H1 (cell line): ENCODE measurements at regions not wholly inside any gene's neighbourhood (a gene's known extent, or its start where the extent isn't known, plus 50 kb on each side); places are given as distances from the start of the nearest gene placed in this dataset.

Source experiments
- CTCF ChIA-PET: fragments of 300-600 bp; sonication (Branson Sonifier 250); formaldehyde crosslinking; loops from one replicate; lab custom pipeline; 2021; ENCODE audit not compliant: partially characterized antibody; lab: Charles Lee
- POLR2A ChIA-PET: fragments of 300-600 bp; sonication (Branson Sonifier 250); formaldehyde crosslinking; loops from one replicate; lab custom pipeline; 2021; ENCODE audit warnings: inconsistent platforms; ENCODE audit not compliant: partially characterized antibody; lab: Charles Lee
- DNase-seq, 2 experiments: peaks; one replicate each; pipeline versions ENCODE4 v3.0.0 to v3.0.0-alpha.2; 2010 to 2022; ENCODE audit warnings: low spot score in 2 of 2, low read depth in 1 of 2, mixed read lengths in 1 of 2
- FAIRE-seq: peaks from 2 replicates; lab custom pipeline; 2011; peaks lifted over from hg19 to GRCh38; lab: Jason Lieb, UNC
- H2AFZ ChIP-seq: 2 replicates; pipeline ENCODE4 v1.8.1; 2012; ENCODE audit warnings: low read length, inconsistent platforms
- H2AK5ac ChIP-seq: 2 replicates; pipeline ENCODE4 v1.6.1; 2013; ENCODE audit warnings: low read depth, low read length
- H2BK120ac ChIP-seq: replicated peaks from 2 replicates; pipeline ENCODE3; 2013; ENCODE audit warnings: low read depth, low read length, inconsistent platforms
- H2BK12ac ChIP-seq: 2 replicates; pipeline ENCODE4 v1.6.1; 2013; ENCODE audit warnings: low read depth, low read length
- H2BK15ac ChIP-seq: 2 replicates; pipeline ENCODE4 v1.6.1; 2013; ENCODE audit warnings: low read length
- H2BK20ac ChIP-seq: 2 replicates; pipeline ENCODE4 v1.6.1; 2013; ENCODE audit warnings: low read length
- H2BK5ac ChIP-seq: 2 replicates; pipeline ENCODE4 v1.6.1; 2013; ENCODE audit warnings: low read depth, low read length
- H3K14ac ChIP-seq: 2 replicates; pipeline ENCODE4 v1.6.1; 2013; ENCODE audit warnings: inconsistent platforms; ENCODE audit not compliant: insufficient read length
- H3K18ac ChIP-seq: 2 replicates; pipeline ENCODE4 v1.6.1; 2013; ENCODE audit warnings: low read length; ENCODE audit errors: extremely low read depth
- H3K23ac ChIP-seq: 2 replicates; pipeline ENCODE4 v1.6.1; 2013; ENCODE audit warnings: inconsistent platforms; ENCODE audit not compliant: insufficient read length
- H3K23me2 ChIP-seq: 2 replicates; pipeline ENCODE4 v1.6.1; 2013; ENCODE audit warnings: low read depth, low read length
- H3K27ac ChIP-seq: 2 replicates; pipeline ENCODE4 v1.6.1; 2011; ENCODE audit warnings: low read depth, low read length, inconsistent platforms
- H3K27me3 ChIP-seq, 4 experiments: replicated peaks in 1 of 4; 1 replicate in 1 of 4; 2 replicates in 3 of 4; pipeline versions ENCODE4 v1.6.1 to v1.8.1; 2011 to 2013; ENCODE audit warnings: low read length in 3 of 4, mild to moderate bottlenecking in 3 of 4, inconsistent platforms in 2 of 4, mixed read lengths in 2 of 4, moderate library complexity in 1 of 4; ENCODE audit not compliant: control insufficient read depth in 3 of 4, insufficient read depth in 3 of 4; ENCODE audit errors: extremely low read depth in 1 of 4
- H3K36me3 ChIP-seq, 4 experiments: 2 replicates each; pipeline versions ENCODE4 v1.6.1 to v1.8.1; 2011 to 2013; ENCODE audit warnings: mild to moderate bottlenecking in 4 of 4, low read length in 3 of 4, moderate library complexity in 2 of 4, control low read depth in 1 of 4, inconsistent platforms in 1 of 4; ENCODE audit not compliant: insufficient read depth in 4 of 4, control insufficient read depth in 2 of 4
- H3K4ac ChIP-seq: replicated peaks from 2 replicates; pipeline ENCODE3; 2013; ENCODE audit warnings: low read length, low read depth, mixed read lengths, inconsistent platforms; ENCODE audit not compliant: insufficient read length
- H3K4me1 ChIP-seq, 4 experiments: replicated peaks in 1 of 4; 1 replicate in 1 of 4; 2 replicates in 3 of 4; pipeline versions ENCODE4 v1.6.1 to v1.8.1; 2011 to 2013; ENCODE audit warnings: low read length in 3 of 4, inconsistent platforms in 2 of 4, mixed read lengths in 1 of 4; ENCODE audit not compliant: insufficient read depth in 4 of 4, control insufficient read depth in 3 of 4
- H3K4me2 ChIP-seq, 2 experiments: 2 replicates each; pipeline versions ENCODE4 v1.6.1 to v1.8.1; 2011 to 2013; ENCODE audit warnings: low read depth in 2 of 2, low read length in 2 of 2, control low read depth in 1 of 2, inconsistent platforms in 1 of 2, mild to moderate bottlenecking in 1 of 2; ENCODE audit not compliant: insufficient read depth in 1 of 2
- H3K4me3 ChIP-seq, 4 experiments: fragments of 200-600, 300-600 bp in 1 of 4; sonication (generic), shearing (Covaris generic), sonication (Bioruptor Twin) in 1 of 4; 2 replicates each; pipeline versions ENCODE4 v1.5.1 to v1.8.1; 2011 to 2016; ENCODE audit warnings: low read length in 4 of 4, low read depth in 3 of 4, control low read depth in 2 of 4, inconsistent platforms in 2 of 4, mild to moderate bottlenecking in 2 of 4, mixed read lengths in 1 of 4, moderate library complexity in 1 of 4; ENCODE audit not compliant: insufficient read depth in 2 of 4; ENCODE audit errors: extremely low read depth in 1 of 4
- H3K56ac ChIP-seq: replicated peaks from 2 replicates; pipeline ENCODE3; 2013; ENCODE audit warnings: low read depth, mild to moderate bottlenecking, mixed read lengths, low read length, inconsistent platforms; ENCODE audit not compliant: insufficient read length
- H3K79me1 ChIP-seq: 2 replicates; pipeline ENCODE4 v1.6.1; 2013; ENCODE audit warnings: low read depth, low read length, control low read depth
- H3K79me2 ChIP-seq, 2 experiments: 2 replicates each; pipeline versions ENCODE4 v1.6.1 to v1.8.1; 2012 to 2013; ENCODE audit warnings: low read length in 2 of 2, mild to moderate bottlenecking in 2 of 2, inconsistent platforms in 1 of 2; ENCODE audit not compliant: insufficient read depth in 2 of 2, control insufficient read depth in 1 of 2
- H3K9ac ChIP-seq, 4 experiments: replicated peaks in 1 of 4; 1 replicate in 1 of 4; 2 replicates in 3 of 4; pipeline versions ENCODE4 v1.6.1 to v1.8.1; 2011 to 2013; ENCODE audit warnings: low read depth in 3 of 4, low read length in 3 of 4, control low read depth in 2 of 4, mild to moderate bottlenecking in 2 of 4, moderate library complexity in 2 of 4, inconsistent platforms in 1 of 4; ENCODE audit errors: extremely low read depth in 1 of 4
- H3K9me3 ChIP-seq, 2 experiments: 2 replicates each; pipeline versions ENCODE4 v1.6.1 to v1.8.1; 2012 to 2013; ENCODE audit warnings: mild to moderate bottlenecking in 2 of 2, moderate library complexity in 2 of 2, control low read depth in 1 of 2, inconsistent platforms in 1 of 2, low read depth in 1 of 2, low read length in 1 of 2, mixed read lengths in 1 of 2; ENCODE audit not compliant: insufficient read depth in 2 of 2
- H4K20me1 ChIP-seq, 2 experiments: replicated peaks in 1 of 2; 2 replicates each; pipeline versions ENCODE3 to v1.8.1; 2011 to 2013; ENCODE audit warnings: inconsistent platforms in 2 of 2, low read length in 2 of 2, mild to moderate bottlenecking in 1 of 2; ENCODE audit not compliant: insufficient read depth in 2 of 2, control insufficient read depth in 1 of 2
- H4K5ac ChIP-seq: 2 replicates; pipeline ENCODE4 v1.6.1; 2013; ENCODE audit warnings: low read length, low read depth, mixed read lengths, inconsistent platforms; ENCODE audit not compliant: insufficient read length
- H4K8ac ChIP-seq: 2 replicates; pipeline ENCODE4 v1.8.0; 2013; ENCODE audit warnings: mild to moderate bottlenecking, moderate library complexity, low read length, inconsistent platforms; ENCODE audit not compliant: insufficient read depth; ENCODE audit errors: extremely low read depth
- H4K91ac ChIP-seq: replicated peaks from 2 replicates; pipeline ENCODE3; 2013; ENCODE audit warnings: low read length, mixed read lengths, inconsistent platforms; ENCODE audit not compliant: insufficient read length
- CEBPB ChIP-seq: IDR thresholded peaks from 2 replicates; pipeline ENCODE4 v1.6.1; 2012; ENCODE audit warnings: low read depth, low read length
- EP300 ChIP-seq, 2 experiments: IDR thresholded peaks; 1 replicate in 1 of 2; 2 replicates in 1 of 2; pipeline ENCODE4 v1.6.1; 2011 to 2012; ENCODE audit warnings: low read depth in 2 of 2, low read length in 2 of 2, mild to moderate bottlenecking in 2 of 2, borderline replicate concordance in 1 of 2, inconsistent platforms in 1 of 2, moderate library complexity in 1 of 2
- EZH2 ChIP-seq: fragments of 200-600 bp; sonication (generic); IDR thresholded peaks from 2 replicates; pipeline ENCODE4 v1.7.1; 2012; ENCODE audit warnings: low read depth, mild to moderate bottlenecking, moderate library complexity, low read length, inconsistent platforms; ENCODE audit not compliant: severe bottlenecking
- GABPA ChIP-seq: IDR thresholded peaks from 2 replicates; pipeline ENCODE4 v1.6.1; 2011; ENCODE audit warnings: mild to moderate bottlenecking, low read length, moderate library complexity, borderline replicate concordance; ENCODE audit not compliant: insufficient read depth
- JUND ChIP-seq: IDR thresholded peaks from 2 replicates; pipeline ENCODE4 v1.6.1; 2011; ENCODE audit warnings: mild to moderate bottlenecking, improper control_type of control experiment, low read length
- KDM5A ChIP-seq: fragments of 200-600 bp; IDR thresholded peaks from 2 replicates; pipeline ENCODE4 v1.7.1; 2012; ENCODE audit warnings: mild to moderate bottlenecking, low read length, inconsistent platforms, mixed read lengths
- POLR2AphosphoS5 ChIP-seq: IDR thresholded peaks from 2 replicates; pipeline ENCODE4 v1.6.1; 2011; ENCODE audit warnings: low read depth, low read length
- RAD21 ChIP-seq, 2 experiments: IDR thresholded peaks in 1 of 2; conservative IDR thresholded peaks in 1 of 2; 2 replicates each; pipeline ENCODE4 v1.6.1; 2011; ENCODE audit warnings: low read depth in 2 of 2, low read length in 2 of 2, improper control_type of control experiment in 1 of 2, inconsistent platforms in 1 of 2, mild to moderate bottlenecking in 1 of 2, moderate library complexity in 1 of 2
- SIN3A ChIP-seq, 2 experiments: IDR thresholded peaks in 1 of 2; conservative IDR thresholded peaks in 1 of 2; 2 replicates each; pipeline ENCODE4 v1.6.1; 2011 to 2012; ENCODE audit warnings: low read length in 2 of 2, improper control_type of control experiment in 1 of 2, low read depth in 1 of 2, mild to moderate bottlenecking in 1 of 2
- TAF7 ChIP-seq: optimal IDR thresholded peaks from 2 replicates; pipeline ENCODE3; 2011; ENCODE audit warnings: low read depth, mild to moderate bottlenecking, inconsistent platforms, low read length, moderate library complexity, borderline replicate concordance
- TCF12 ChIP-seq: IDR thresholded peaks from 2 replicates; pipeline ENCODE4 v1.6.1; 2011; ENCODE audit warnings: low read depth, mild to moderate bottlenecking, low read length
- WGBS, 2 experiments: shearing (Covaris generic) in 1 of 2; methylation state at CpG; one replicate each; pipeline versions ENCODE4 v1.1.6 to v1.1.7; 2013 to 2015; ENCODE audit warnings: low lambda C conversion rate in 2 of 2, mixed read lengths in 2 of 2, inconsistent platforms in 1 of 2, low coverage in 1 of 2, missing lambda C conversion rate in 1 of 2; ENCODE audit not compliant: insufficient replicate concordance in 2 of 2, insufficient coverage in 1 of 2, insufficient read length in 1 of 2; ENCODE audit errors: extremely low coverage in 1 of 2, missing lambda C conversion rate in 1 of 2; 5-methylcytosine and 5-hydroxymethylcytosine counted together
- TF ChIP-seq, protein P1 (sequence below): IDR thresholded peaks from 2 replicates; pipeline ENCODE4 v1.6.1; 2012; ENCODE audit warnings: inconsistent platforms

DNA sequence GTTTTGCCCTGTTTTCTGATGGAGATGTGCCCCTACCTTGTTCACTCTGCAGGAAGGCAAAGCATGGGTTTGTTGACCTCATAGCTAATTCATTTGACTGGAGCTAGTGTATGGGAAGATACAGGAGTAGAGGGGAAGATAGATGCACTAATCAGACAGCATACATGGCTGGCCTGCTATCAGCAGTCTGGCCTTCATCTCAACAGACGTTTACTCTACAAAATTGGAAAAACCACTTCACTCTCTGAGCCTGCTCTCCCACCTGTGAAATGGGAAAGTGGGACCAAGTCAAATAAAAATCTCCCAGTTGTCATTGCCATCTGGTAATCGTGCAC is 235.2 kb upstream of the RAB4A start:
- Histone ChIP-seq H3K79me1 (no peaks in the 10 kb centered on the region), H2BK15ac (no peak overlapping the region), H2BK120ac (no peak overlapping the region), H3K27me3 (no peaks in the 10 kb centered on the region; a peak in 2 of 7 replicates), H2BK12ac (no peak overlapping the region), H3K9ac (no peak overlapping the region), H4K20me1 (no peaks in the 10 kb centered on the region), H3K27ac (no peak overlapping the region), H4K5ac (no peak overlapping the region), H3K4me3 (no peak overlapping the region), H3K4me1 (peaks cover 2 to 6% (median 3%) of the 10 kb centered on the region in 4 experiments; a peak in 6 of 7 replicates), H3K18ac (no peak overlapping the region), H3K56ac (no peak overlapping the region), H3K23ac (no peak overlapping the region), H2AFZ (no peak overlapping the region), H3K23me2 (no peaks in the 10 kb centered on the region), H3K4me2 (no peak overlapping the region), H4K8ac (no peak overlapping the region), H4K91ac (no peak overlapping the region), H2AK5ac (no peak overlapping the region), H2BK5ac (no peak overlapping the region), H3K9me3 (no peaks in the 10 kb centered on the region), H3K36me3 (no peaks in the 10 kb centered on the region), H2BK20ac (0 out of 2 replicates have a peak overlapping the region, but pooled peaks have one; percentile 75), H3K14ac (no peak overlapping the region), H3K79me2 (no peaks in the 10 kb centered on the region), H3K4ac (no peak overlapping the region)
- ChIA-PET CTCF (interaction anchor here (0.6 to 2.0 kb wide), 4 partner anchors 56 to 501 kb away, joined by 3 to 8 read pairs (median 6); no protein-coding TSS in a partner anchor), POLR2A (interaction anchor here (1.3 to 1.7 kb wide), 2 partner anchors 23 to 58 kb away, joined by 3 to 5 read pairs; no protein-coding TSS in a partner anchor)
- no peak for DNase-seq
- no peak for FAIRE-seq
- WGBS, 2 experiments = 92% methylated on average over 2 of the region's 2 CpGs; no CpG with 5 or more reads in 1 of the 2 experiments
- TF ChIP-seq JUND (no peak), EZH2 (no peak), KDM5A (no peak), EP300 (IDR thresholded peaks at IDR 0.05; ENCODE audit: borderline replicate concordance in 1 of 2, low read depth in 2 of 2, low read length in 2 of 2) (no peak), TAF7 (no peak), SIN3A (conservative IDR thresholded peaks at IDR 0.05 in 1 of 2, IDR thresholded peaks at IDR 0.05 in 1 of 2; ENCODE audit: low read depth in 1 of 2, low read length in 2 of 2) (no peak), GABPA (no peak), TCF12 (no peak), POLR2AphosphoS5 (no peak), CEBPB (no peak), RAD21 (IDR thresholded peaks at IDR 0.05 in 1 of 2, conservative IDR thresholded peaks at IDR 0.05 in 1 of 2; ENCODE audit: low read depth in 2 of 2, low read length in 2 of 2) (no peak)
- TF ChIP-seq, protein P1, sequence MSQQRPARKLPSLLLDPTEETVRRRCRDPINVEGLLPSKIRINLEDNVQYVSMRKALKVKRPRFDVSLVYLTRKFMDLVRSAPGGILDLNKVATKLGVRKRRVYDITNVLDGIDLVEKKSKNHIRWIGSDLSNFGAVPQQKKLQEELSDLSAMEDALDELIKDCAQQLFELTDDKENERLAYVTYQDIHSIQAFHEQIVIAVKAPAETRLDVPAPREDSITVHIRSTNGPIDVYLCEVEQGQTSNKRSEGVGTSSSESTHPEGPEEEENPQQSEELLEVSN = no peak
